ENCODE measurements at regions not wholly inside any gene's neighbourhood (a gene's known extent, or its start where the extent isn't known, plus 50 kb on each side); places are given as distances from the start of the nearest gene placed in this dataset.

DNA sequence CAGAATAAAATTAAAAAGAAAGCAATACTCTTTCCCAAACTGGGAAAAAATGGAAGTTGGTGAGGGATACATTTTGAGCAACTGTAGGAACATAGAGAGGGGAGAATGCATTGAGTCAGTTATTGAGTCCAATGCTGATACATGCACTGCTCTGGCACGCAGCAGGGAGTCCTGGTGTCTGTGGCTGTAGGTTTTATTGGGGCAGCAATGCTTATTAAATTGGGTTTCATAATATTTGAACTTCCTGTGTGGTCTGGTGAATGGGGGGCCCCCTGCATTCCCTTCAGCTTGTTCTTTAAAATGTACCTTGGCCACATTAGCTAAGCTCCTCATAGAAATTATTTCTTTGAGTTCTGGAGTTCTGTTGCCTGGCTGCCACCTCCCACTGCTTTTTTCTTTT is 125.2 kb upstream of the ELAC2 start:
- POLR2A ChIA-PET = no interaction called here
- Histone ChIP-seq H3K4me1 (ENCODE audit: control insufficient read depth in 2 of 2, insufficient read depth in 2 of 2, low read length in 2 of 2) (no peaks in the 10 kb centered on the region), H3K79me2 (ENCODE audit: control insufficient read depth, insufficient read depth, low read length) (no peaks in the 10 kb centered on the region), H3K9ac (ENCODE audit: low read length) (no peak overlapping the region), H3K9me3 (ENCODE audit: control extremely low read depth in 1 of 3, control insufficient read depth in 2 of 3, insufficient read depth in 1 of 3, low read length in 2 of 3) (peaks cover 0 to 8% (median 4%) of the 10 kb centered on the region in 3 donors), H3K4me2 (replicated peaks; ENCODE audit: low read depth, low read length, poor library complexity, severe bottlenecking) (no peak overlapping the region), H2AFZ (ENCODE audit: insufficient read depth, low read depth, low read length, poor library complexity, severe bottlenecking) (no peak overlapping the region), H4K20me1 (ENCODE audit: control insufficient read depth, insufficient read depth, low read length, poor library complexity, severe bottlenecking) (no peaks in the 10 kb centered on the region), H3K27ac (ENCODE audit: low read length in 2 of 2) (no peak overlapping the region), H3K36me3 (replicated peaks in 1 of 2; ENCODE audit: control extremely low read depth in 1 of 2, control insufficient read depth in 1 of 2, extremely low read depth in 1 of 2, insufficient read depth in 2 of 2, low read length in 1 of 2) (no peaks in the 10 kb centered on the region), H3K27me3 (replicated peaks in 1 of 4; ENCODE audit: control extremely low read depth in 1 of 4, control insufficient read depth in 3 of 4, insufficient read depth in 4 of 4, low read length in 3 of 4) (no peaks in the 10 kb centered on the region), H3K4me3 (ENCODE audit: control extremely low read depth in 1 of 5, extremely low read depth in 1 of 5, insufficient read depth in 1 of 5, low read depth in 2 of 5, low read length in 4 of 5) (no peak overlapping the region)
- TF ChIP-seq, protein P1, sequence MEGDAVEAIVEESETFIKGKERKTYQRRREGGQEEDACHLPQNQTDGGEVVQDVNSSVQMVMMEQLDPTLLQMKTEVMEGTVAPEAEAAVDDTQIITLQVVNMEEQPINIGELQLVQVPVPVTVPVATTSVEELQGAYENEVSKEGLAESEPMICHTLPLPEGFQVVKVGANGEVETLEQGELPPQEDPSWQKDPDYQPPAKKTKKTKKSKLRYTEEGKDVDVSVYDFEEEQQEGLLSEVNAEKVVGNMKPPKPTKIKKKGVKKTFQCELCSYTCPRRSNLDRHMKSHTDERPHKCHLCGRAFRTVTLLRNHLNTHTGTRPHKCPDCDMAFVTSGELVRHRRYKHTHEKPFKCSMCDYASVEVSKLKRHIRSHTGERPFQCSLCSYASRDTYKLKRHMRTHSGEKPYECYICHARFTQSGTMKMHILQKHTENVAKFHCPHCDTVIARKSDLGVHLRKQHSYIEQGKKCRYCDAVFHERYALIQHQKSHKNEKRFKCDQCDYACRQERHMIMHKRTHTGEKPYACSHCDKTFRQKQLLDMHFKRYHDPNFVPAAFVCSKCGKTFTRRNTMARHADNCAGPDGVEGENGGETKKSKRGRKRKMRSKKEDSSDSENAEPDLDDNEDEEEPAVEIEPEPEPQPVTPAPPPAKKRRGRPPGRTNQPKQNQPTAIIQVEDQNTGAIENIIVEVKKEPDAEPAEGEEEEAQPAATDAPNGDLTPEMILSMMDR (IDR thresholded peaks at IDR 0.05) = no peak
- TF ChIP-seq EZH2 (IDR thresholded peaks at IDR 0.05; ENCODE audit: borderline replicate concordance, insufficient read depth, low read depth, low read length, poor library complexity, severe bottlenecking) = no peak
- DNase-seq (no peak), ATAC-seq (ENCODE audit: low read depth) (no peak)
- Mint-ChIP-seq H3K9me3 (ENCODE audit: insufficient read depth) (peaks cover 2% of the 10 kb centered on the region), H3K4me3 (no peak overlapping the region), H3K27ac (no peak overlapping the region), H3K4me1 (no peaks in the 10 kb centered on the region), H3K27me3 (no peaks in the 10 kb centered on the region)
- CTCF ChIA-PET = no interaction called here
- intact Hi-C loops (cut with micrococcal nuclease) = no loop called here
- WGBS (ENCODE audit: insufficient coverage) = 100% methylated on average over 1 of the region's 1 CpG

GRCh38 chr17:13140750-13141149 is 122.9 kb upstream of the ELAC2 start:
- H3K4me1 Mint-ChIP-seq = no peaks in the 10 kb centered on the region
- Histone ChIP-seq H3K4me2 (replicated peaks; ENCODE audit: low read depth, low read length, poor library complexity, severe bottlenecking) (no peak overlapping the region), H3K27ac (ENCODE audit: low read length in 2 of 2) (no peak overlapping the region), H3K79me2 (ENCODE audit: control insufficient read depth, insufficient read depth, low read length) (no peaks in the 10 kb centered on the region), H3K27me3 (replicated peaks in 1 of 4; ENCODE audit: control extremely low read depth in 1 of 4, control insufficient read depth in 3 of 4, insufficient read depth in 4 of 4, low read length in 3 of 4) (no peaks in the 10 kb centered on the region), H3K4me1 (ENCODE audit: control insufficient read depth in 2 of 2, insufficient read depth in 2 of 2, low read length in 2 of 2) (no peaks in the 10 kb centered on the region), H4K20me1 (ENCODE audit: control insufficient read depth, insufficient read depth, low read length, poor library complexity, severe bottlenecking) (no peaks in the 10 kb centered on the region), H3K4me3 (ENCODE audit: control extremely low read depth in 1 of 5, extremely low read depth in 1 of 5, insufficient read depth in 1 of 5, low read depth in 2 of 5, low read length in 4 of 5) (no peak overlapping the region), H3K9ac (ENCODE audit: low read length) (no peak overlapping the region), H2AFZ (ENCODE audit: insufficient read depth, low read depth, low read length, poor library complexity, severe bottlenecking) (no peak overlapping the region), H3K36me3 (replicated peaks in 1 of 2; ENCODE audit: control extremely low read depth in 1 of 2, control insufficient read depth in 1 of 2, extremely low read depth in 1 of 2, insufficient read depth in 2 of 2, low read length in 1 of 2) (no peaks in the 10 kb centered on the region), H3K9me3 (ENCODE audit: control extremely low read depth in 1 of 3, control insufficient read depth in 2 of 3, insufficient read depth in 1 of 3, low read length in 2 of 3) (peaks cover 0 to 8% (median 4%) of the 10 kb centered on the region in 3 donors)
- peaks cover 5% of the 10 kb centered on the region for H3K9me3 Mint-ChIP-seq (ENCODE audit: insufficient read depth)
- intact Hi-C loops (cut with micrococcal nuclease) = no loop called here
- no peaks in the 10 kb centered on the region for H3K27me3 Mint-ChIP-seq
- no peak for TF ChIP-seq EZH2 (IDR thresholded peaks at IDR 0.05; ENCODE audit: borderline replicate concordance, insufficient read depth, low read depth, low read length, poor library complexity, severe bottlenecking)
- TF ChIP-seq, protein P1 (IDR thresholded peaks at IDR 0.05) = no peak
- no peak for ATAC-seq (ENCODE audit: low read depth)
- ChIA-PET CTCF (no interaction called here), POLR2A (no interaction called here)
- WGBS (ENCODE audit: insufficient coverage) = 67% methylated on average over 1 of the region's 2 CpGs
- no peak overlapping the region for H3K27ac Mint-ChIP-seq
- no peak for DNase-seq
- H3K4me3 Mint-ChIP-seq = no peak overlapping the region
